ENCODE measurements at regions not wholly inside any gene's neighbourhood (a gene's known extent, or its start where the extent isn't known, plus 50 kb on each side); places are given as distances from the start of the nearest gene placed in this dataset.

DNA sequence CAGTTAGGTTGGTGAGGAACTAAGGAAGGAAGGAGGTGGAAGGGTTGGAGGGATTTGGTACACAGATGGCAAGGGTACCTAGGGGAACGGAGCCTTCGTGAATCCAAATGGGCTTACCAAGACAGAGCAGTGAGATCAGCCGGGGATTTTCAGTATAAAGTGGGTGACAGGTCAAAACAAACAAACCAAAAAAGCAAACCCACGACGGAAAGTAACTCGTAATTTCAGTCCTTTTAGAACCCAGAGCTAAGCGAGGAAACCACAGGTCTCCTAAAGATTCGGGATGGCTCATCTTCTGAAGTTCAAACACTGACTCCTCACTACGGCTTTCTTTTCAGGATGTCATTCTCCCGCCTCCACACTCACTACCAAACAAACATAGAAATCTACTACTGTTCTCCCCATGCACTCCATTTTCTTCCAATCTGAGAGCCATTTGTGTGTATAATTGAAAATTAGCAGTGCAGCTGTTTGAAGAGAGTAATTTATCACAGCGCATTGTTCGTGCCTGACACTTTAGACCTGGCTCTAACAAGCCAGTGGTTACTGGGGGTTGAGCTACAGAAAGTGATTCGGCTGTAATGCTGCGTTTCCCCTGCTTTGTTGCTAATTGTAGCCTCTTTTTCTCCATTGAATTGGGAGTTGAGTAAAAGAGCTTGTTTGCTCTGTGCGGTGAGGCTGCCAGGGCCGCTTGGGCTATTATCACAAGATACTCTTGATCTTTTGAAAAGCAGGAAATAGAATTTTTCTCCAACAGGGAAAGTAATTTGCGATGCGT lies 64.7 kb upstream of the CCDC39 start:
- Histone ChIP-seq H3K23ac (ENCODE audit: low read depth, low read length) (no peak overlapping the region), H3K27me3 (ENCODE audit: control insufficient read depth, insufficient read depth, low read length) (no peaks in the 10 kb centered on the region), H3K27ac (ENCODE audit: insufficient read depth, low read length) (no peak overlapping the region), H3K4me1 (ENCODE audit: control insufficient read depth, insufficient read depth, low read length) (no peaks in the 10 kb centered on the region), H3K9me3 (ENCODE audit: control insufficient read depth, insufficient read depth, low read length) (0 out of 2 replicates have a peak, but pooled peaks cover 3% of the 10 kb centered on the region), H4K91ac (ENCODE audit: insufficient read depth, low read depth, low read length) (no peak overlapping the region), H3K18ac (ENCODE audit: low read depth, low read length) (no peak overlapping the region), H2AK9ac (replicated peaks; ENCODE audit: low read depth, low read length, poor library complexity) (no peak overlapping the region), H2BK120ac (ENCODE audit: low read depth, low read length) (no peak overlapping the region), H2BK5ac (ENCODE audit: low read depth, low read length, poor library complexity, severe bottlenecking) (no peak overlapping the region), H2BK20ac (ENCODE audit: low read depth, low read length) (no peak overlapping the region), H3K4ac (ENCODE audit: low read depth, low read length) (no peak overlapping the region), H3K36me3 (ENCODE audit: control insufficient read depth, insufficient read depth, low read length) (no peaks in the 10 kb centered on the region), H3K56ac (ENCODE audit: extremely low read depth, insufficient read depth, low read length) (no peak overlapping the region), H3K9me1 (ENCODE audit: insufficient read depth, low read length) (no peaks in the 10 kb centered on the region), H3K79me1 (ENCODE audit: low read depth in 1 of 2, low read length in 2 of 2) (no peaks in the 10 kb centered on the region), H4K8ac (ENCODE audit: low read depth in 2 of 2, low read length in 2 of 2) (no peak overlapping the region), H3K4me2 (ENCODE audit: low read depth, low read length) (no peak overlapping the region), H3K4me3 (ENCODE audit: insufficient read depth, low read depth, low read length) (no peak overlapping the region), H3K9ac (ENCODE audit: low read depth, low read length) (no peak overlapping the region), H2AK5ac (ENCODE audit: low read depth, low read length) (no peak overlapping the region), H2BK15ac (ENCODE audit: low read depth, low read length) (no peak overlapping the region), H3K14ac (replicated peaks; ENCODE audit: low read depth, low read length) (no peak overlapping the region), H2AFZ (replicated peaks; ENCODE audit: low read length, poor library complexity) (no peak overlapping the region), H4K5ac (ENCODE audit: low read depth, low read length) (no peak overlapping the region), H4K20me1 (ENCODE audit: insufficient read depth, low read length) (no peaks in the 10 kb centered on the region)
- CTCF ChIA-PET: interaction anchor here (0.6 kb wide), 1 partner anchor 682 kb away, joined by 4 read pairs; no protein-coding TSS in a partner anchor
- TF ChIP-seq BHLHE40 (IDR thresholded peaks at IDR 0.05; ENCODE audit: low read depth, low read length) (no peak), SMC3 (IDR thresholded peaks at IDR 0.05; ENCODE audit: low read depth, low read length) (no peak), MAFK (IDR thresholded peaks at IDR 0.05; ENCODE audit: low read depth, low read length) (no peak), CEBPB (IDR thresholded peaks at IDR 0.05; ENCODE audit: low read depth, low read length) (no peak)
- TF ChIP-seq, protein P1, sequence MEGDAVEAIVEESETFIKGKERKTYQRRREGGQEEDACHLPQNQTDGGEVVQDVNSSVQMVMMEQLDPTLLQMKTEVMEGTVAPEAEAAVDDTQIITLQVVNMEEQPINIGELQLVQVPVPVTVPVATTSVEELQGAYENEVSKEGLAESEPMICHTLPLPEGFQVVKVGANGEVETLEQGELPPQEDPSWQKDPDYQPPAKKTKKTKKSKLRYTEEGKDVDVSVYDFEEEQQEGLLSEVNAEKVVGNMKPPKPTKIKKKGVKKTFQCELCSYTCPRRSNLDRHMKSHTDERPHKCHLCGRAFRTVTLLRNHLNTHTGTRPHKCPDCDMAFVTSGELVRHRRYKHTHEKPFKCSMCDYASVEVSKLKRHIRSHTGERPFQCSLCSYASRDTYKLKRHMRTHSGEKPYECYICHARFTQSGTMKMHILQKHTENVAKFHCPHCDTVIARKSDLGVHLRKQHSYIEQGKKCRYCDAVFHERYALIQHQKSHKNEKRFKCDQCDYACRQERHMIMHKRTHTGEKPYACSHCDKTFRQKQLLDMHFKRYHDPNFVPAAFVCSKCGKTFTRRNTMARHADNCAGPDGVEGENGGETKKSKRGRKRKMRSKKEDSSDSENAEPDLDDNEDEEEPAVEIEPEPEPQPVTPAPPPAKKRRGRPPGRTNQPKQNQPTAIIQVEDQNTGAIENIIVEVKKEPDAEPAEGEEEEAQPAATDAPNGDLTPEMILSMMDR (conservative IDR thresholded peaks at IDR 0.05; ENCODE audit: low read depth, low read length): no peak
- TF ChIP-seq, protein P2, sequence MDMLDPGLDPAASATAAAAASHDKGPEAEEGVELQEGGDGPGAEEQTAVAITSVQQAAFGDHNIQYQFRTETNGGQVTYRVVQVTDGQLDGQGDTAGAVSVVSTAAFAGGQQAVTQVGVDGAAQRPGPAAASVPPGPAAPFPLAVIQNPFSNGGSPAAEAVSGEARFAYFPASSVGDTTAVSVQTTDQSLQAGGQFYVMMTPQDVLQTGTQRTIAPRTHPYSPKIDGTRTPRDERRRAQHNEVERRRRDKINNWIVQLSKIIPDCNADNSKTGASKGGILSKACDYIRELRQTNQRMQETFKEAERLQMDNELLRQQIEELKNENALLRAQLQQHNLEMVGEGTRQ (IDR thresholded peaks at IDR 0.05; ENCODE audit: low read depth, low read length): no peak
- ATAC-seq (ENCODE audit: low read depth): no peak
- BruUV-seq (replicated peaks): no TSS peak
- no peak for DNase-seq
- intact Hi-C loops (cut with micrococcal nuclease): no loop called here
- dilution Hi-C loops (cut with HindIII; ENCODE audit: low sequenced_read_pairs, unreplicated experiment): no loop called here
- in situ Hi-C loops (cut with MboI; ENCODE audit: low sequenced_read_pairs): no loop called here
- WGBS, 2 experiments (ENCODE audit: extremely low coverage in 2 of 2, insufficient read length in 1 of 2): no CpG with 5 or more reads among the region's 18 CpGs
- POLR2A ChIA-PET (ENCODE audit: unreplicated experiment): no interaction called here
